Chondrocyte (in vitro differentiated cells): ENCODE measurements at regions not wholly inside any gene's neighbourhood (a gene's known extent, or its start where the extent isn't known, plus 50 kb on each side); places are given as distances from the start of the nearest gene placed in this dataset.

Source experiments
- DNase-seq: peaks from one replicate; pipeline ENCODE4 v3.0.0; 2021; ENCODE audit warnings: mixed read lengths, low spot score
- H3K27ac Mint-ChIP-seq: one replicate; pipeline ENCODE4 v1.8.0; 2021; ENCODE audit warnings: mild to moderate bottlenecking, moderate library complexity, mixed read lengths; ENCODE audit not compliant: unreplicated experiment
- H3K27me3 Mint-ChIP-seq: 2 replicates; pipeline ENCODE4 v1.8.0; 2021; ENCODE audit warnings: low read depth, mixed read lengths
- H3K36me3 Mint-ChIP-seq: 2 replicates; pipeline ENCODE4 v1.8.0; 2021; ENCODE audit warnings: low read depth, mixed read lengths
- H3K4me1 Mint-ChIP-seq: 2 replicates; pipeline ENCODE4 v1.8.0; 2021; ENCODE audit warnings: low read depth, mild to moderate bottlenecking, mixed read lengths
- H3K4me3 Mint-ChIP-seq: one replicate; pipeline ENCODE4 v1.8.0; 2021; ENCODE audit warnings: mild to moderate bottlenecking, moderate library complexity, mixed read lengths; ENCODE audit not compliant: unreplicated experiment
- H3K9me3 Mint-ChIP-seq: 2 replicates; pipeline ENCODE4 v1.8.0; 2021; ENCODE audit warnings: low read depth, mixed read lengths
- TF ChIP-seq, protein P1 (sequence below): fragments of 200-600 bp; sonication (generic); IDR thresholded peaks from 2 replicates; pipeline ENCODE4 v1.5.0; 2021; ENCODE audit warnings: antibody characterized with exemption, mild to moderate bottlenecking, moderate library complexity

DNA sequence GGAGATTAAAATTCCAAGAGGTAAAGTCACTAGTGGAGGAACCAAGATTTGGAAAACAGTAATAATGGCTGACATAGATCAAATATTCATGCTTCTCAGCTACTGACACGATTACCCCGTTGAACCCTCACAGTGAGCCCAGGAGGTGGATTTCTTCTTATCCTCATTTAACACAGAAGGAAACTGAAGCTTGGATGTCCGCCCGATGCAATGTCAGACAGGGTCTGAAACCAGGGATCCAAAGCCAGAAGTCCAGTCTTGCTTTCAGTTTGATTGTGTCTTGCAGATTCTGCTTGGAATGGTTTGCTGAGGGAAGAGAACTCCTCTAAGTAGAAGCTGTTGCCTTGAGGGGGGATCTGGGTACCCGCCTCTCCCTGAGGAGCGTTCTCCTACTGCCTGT, 404.7 kb downstream of the KCNRG start:
- Mint-ChIP-seq H3K27me3 (no peaks in the 10 kb centered on the region), H3K4me3 (no peak overlapping the region), H3K9me3 (peaks cover 5% of the 10 kb centered on the region), H3K36me3 (no peaks in the 10 kb centered on the region), H3K4me1 (peaks cover 44% of the 10 kb centered on the region), H3K27ac (no peak overlapping the region)
- TF ChIP-seq, protein P1, sequence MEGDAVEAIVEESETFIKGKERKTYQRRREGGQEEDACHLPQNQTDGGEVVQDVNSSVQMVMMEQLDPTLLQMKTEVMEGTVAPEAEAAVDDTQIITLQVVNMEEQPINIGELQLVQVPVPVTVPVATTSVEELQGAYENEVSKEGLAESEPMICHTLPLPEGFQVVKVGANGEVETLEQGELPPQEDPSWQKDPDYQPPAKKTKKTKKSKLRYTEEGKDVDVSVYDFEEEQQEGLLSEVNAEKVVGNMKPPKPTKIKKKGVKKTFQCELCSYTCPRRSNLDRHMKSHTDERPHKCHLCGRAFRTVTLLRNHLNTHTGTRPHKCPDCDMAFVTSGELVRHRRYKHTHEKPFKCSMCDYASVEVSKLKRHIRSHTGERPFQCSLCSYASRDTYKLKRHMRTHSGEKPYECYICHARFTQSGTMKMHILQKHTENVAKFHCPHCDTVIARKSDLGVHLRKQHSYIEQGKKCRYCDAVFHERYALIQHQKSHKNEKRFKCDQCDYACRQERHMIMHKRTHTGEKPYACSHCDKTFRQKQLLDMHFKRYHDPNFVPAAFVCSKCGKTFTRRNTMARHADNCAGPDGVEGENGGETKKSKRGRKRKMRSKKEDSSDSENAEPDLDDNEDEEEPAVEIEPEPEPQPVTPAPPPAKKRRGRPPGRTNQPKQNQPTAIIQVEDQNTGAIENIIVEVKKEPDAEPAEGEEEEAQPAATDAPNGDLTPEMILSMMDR: no peak
- DNase-seq: no peak

DNA sequence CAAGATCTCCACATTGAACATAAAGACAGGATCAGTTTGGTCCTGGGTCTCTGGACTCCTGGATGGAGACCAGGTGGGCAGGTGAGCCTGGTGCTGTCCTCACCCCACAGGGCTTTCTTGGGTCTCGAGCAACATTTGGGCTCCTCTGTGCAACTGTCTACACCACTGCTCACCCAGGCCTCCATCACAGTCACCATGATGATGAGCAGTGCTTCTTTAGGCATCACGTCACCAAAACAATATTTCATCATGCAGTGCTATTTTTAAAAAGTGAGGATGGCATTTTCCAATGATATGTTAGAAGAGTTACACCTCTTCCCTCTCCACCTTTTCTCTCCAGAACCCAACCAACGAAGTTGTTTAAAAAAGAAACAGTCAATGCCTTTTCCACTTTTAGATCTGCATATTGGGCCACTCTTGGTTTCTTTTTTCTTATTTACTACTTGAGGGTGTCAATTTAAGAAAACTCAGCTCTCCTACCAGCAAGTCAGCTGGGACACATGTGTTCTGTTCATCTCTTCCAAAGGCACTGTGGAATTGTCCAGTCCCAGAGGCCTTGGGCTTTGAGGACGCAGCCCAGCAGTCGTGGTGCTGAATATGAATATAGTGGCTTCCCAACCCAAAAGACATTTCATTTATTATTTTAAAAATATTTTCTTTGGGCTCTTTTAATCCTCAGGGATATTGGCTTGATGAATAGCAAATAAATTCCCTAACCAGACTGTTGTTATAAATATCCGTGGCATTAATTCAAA, 405.7 kb downstream of the KCNRG start:
- TF ChIP-seq, protein P1: no peak
- Mint-ChIP-seq H3K4me3 (no peak overlapping the region), H3K27ac (peak overlapping the region; percentile 57), H3K27me3 (no peaks in the 10 kb centered on the region), H3K4me1 (peaks cover 40% of the 10 kb centered on the region), H3K9me3 (no peaks in the 10 kb centered on the region), H3K36me3 (no peaks in the 10 kb centered on the region)
- DNase-seq: no peak

DNA sequence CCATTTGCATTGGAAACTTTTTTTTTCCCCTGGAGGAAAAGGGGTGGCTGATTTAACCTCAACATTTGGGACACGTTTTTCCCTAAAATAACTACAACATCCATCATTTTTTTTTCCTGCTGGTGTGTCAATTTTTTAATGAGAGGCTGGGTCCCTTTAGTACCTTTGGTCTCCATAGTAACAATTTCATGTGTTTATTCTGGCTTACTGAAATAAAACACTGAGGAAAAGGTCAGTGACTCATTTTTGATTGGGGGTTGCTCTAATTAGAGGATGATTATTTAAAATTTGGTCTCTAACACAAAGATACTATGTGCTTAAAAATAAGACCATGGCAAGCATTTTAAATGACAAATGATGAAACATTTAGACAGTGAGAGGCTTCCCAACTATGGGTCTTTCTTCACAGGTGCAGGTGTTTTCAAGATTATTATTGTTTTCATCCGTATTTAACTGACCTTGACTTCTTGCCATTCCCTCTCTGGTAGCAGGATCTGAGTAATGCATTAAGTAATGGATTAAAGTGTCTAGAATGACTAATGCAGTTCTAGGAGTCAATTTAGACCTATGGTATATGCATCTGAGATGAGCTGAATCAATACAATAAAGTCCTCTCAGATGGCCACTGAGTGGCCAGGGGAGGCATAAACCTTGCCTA, 406.4 kb downstream of the KCNRG start:
- Mint-ChIP-seq H3K27ac (peak overlapping the region; percentile 14), H3K27me3 (no peaks in the 10 kb centered on the region), H3K36me3 (no peaks in the 10 kb centered on the region), H3K9me3 (no peaks in the 10 kb centered on the region), H3K4me3 (no peak overlapping the region), H3K4me1 (peaks cover 40% of the 10 kb centered on the region)
- TF ChIP-seq, protein P1: no peak
- DNase-seq: no peak

DNA sequence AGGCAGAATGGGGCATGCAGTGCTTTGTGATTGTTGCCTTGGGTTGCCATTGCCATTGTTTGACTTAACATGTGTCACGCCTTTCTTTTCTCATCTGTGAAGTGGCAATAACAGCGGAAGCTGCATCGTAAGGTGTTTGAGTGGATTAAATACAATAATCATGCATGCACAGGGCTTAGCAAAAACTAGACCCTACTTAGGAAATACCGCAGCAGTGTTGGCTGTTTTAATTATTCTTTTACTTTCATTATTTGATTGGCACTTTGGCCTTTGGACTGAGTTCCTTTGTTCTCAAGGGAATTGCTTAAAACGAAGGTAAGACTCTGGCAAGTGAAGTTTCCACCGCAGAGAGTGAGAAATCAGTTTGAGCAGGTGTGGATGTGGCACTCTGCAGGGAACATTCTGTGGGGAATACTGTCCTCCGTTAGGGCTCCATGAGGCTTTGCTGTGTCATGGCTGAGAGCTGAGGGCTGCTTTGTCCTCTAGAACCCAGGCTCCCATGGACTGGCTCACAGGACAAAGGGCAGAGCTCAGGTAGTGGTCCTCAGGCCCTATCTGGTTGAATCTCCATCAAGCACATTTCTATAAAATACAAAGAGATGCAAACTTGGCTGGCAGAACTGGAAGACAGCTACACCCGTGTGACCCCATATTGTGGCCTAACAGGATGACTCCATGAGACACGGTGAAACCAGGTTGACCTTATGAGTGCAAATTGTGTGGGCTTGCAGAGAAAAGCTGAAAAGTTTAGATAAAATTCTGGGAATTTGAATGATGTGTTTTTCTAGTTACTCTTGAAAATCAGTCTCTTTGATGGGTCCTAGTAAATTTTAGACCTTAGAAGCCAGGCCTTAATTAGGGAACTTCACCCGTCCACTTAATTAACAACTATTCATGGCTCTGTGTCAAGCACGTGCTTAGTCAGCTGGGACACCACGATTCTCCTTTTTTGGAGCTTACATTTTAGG, 407.2 kb downstream of the KCNRG start:
- TF ChIP-seq, protein P1: no peak
- DNase-seq: no peak
- peaks cover 40% of the 10 kb centered on the region for H3K4me1 Mint-ChIP-seq
- no peaks in the 10 kb centered on the region for H3K36me3 Mint-ChIP-seq
- no peak overlapping the region for H3K4me3 Mint-ChIP-seq
- H3K27me3 Mint-ChIP-seq: no peaks in the 10 kb centered on the region
- no peaks in the 10 kb centered on the region for H3K9me3 Mint-ChIP-seq
- no peak overlapping the region for H3K27ac Mint-ChIP-seq

DNA sequence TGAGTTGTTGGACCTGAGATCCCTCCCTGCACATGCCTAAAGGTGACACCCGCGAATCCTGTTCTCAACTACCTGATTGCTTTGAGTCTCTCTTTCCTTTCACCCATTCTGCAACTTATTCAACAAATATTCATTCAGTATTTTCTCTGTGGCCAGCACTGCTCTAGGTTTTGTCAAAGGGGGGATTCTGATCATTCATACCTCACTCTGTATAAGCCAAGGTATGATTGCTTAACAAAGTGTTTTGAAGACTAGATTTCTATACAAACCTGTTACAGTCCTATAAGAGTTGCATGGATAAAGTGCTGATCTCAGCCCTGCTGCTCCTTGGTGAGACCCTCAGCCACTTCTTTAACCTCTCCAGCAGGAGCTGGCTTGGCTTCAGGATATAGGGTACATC, 409.7 kb downstream of the KCNRG start:
- DNase-seq: no peak
- no peak overlapping the region for H3K4me3 Mint-ChIP-seq
- H3K9me3 Mint-ChIP-seq: no peaks in the 10 kb centered on the region
- no peaks in the 10 kb centered on the region for H3K27me3 Mint-ChIP-seq
- H3K36me3 Mint-ChIP-seq: no peaks in the 10 kb centered on the region
- H3K4me1 Mint-ChIP-seq: peaks cover 30% of the 10 kb centered on the region
- TF ChIP-seq, protein P1: no peak
- no peak overlapping the region for H3K27ac Mint-ChIP-seq
